HepG2 (cell line): ENCODE measurements at regions not wholly inside any gene's neighbourhood (a gene's known extent, or its start where the extent isn't known, plus 50 kb on each side); places are given as distances from the start of the nearest gene placed in this dataset.

Experiments used
- ESRRA ChIP-seq: sonication (generic); formaldehyde crosslinking; IDR thresholded peaks from 2 replicates; pipeline ENCODE4 v1.5.1; 2020; ENCODE audit warnings: mild to moderate bottlenecking, low read depth, missing genetic modification reagents
- GABPA ChIP-seq, 2 experiments: IDR thresholded peaks; 2 replicates each; pipeline ENCODE4 v1.6.1; 2011 to 2016; ENCODE audit warnings: low read depth in 2 of 2, low read length in 1 of 2, missing biosample characterization in 1 of 2, missing genetic modification characterization in 1 of 2

DNA sequence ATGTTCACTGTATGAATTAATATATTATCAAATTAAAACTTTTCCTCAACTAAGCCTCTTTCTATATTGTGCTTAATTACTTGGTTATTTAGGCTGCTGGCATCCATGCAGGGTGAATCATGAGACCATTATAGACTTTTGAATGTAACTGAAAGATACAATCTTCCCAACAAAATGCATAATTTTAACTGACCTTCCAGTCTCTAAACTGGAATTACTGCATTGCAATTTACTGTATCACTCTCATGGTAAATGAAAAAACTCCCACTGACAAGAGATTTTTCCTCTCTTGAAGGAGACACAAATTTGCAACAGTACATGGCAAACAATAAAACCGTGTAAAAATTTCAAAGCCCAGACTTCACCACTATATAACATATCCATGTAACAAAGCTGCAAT, 349.5 kb downstream of the DRD1 start:
- TF ChIP-seq GABPA (IDR thresholded peaks at IDR 0.05; ENCODE audit: low read depth, low read length) (no peak), GABPA (CRISPR knock-in tag; IDR thresholded peaks at IDR 0.05; ENCODE audit: low read depth) (no peak), ESRRA (CRISPR knock-in tag) (no peak)
